ENCODE measurements at regions not wholly inside any gene's neighbourhood (a gene's known extent, or its start where the extent isn't known, plus 50 kb on each side); places are given as distances from the start of the nearest gene placed in this dataset.
"Not testable (repeated sequence)": the region's sequence is repeated elsewhere in the genome, so short reads cannot be mapped to it uniquely, and the experiment has no call there.

DNA sequence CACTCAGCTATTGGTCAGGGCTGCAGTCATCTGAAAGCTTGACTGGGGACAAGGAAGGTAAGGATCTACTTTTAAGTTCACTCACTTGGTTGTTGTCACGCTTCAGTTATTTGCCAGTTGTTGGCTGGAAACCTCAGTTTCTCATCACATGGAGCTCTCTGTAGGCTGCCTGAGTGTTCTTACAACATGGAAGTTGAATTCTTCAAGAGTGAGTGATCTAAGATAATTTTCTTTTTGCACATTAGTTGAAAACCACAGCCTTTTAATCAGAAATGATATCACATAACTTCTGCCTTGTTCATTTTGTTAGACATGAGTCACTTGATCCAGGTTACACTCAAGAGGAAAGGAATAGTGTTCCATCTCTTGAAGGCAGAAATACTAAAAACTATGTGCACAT is 552.7 kb downstream of the RAPGEF2 start:
- no peak for DNase-seq (ENCODE audit: low spot score)

DNA sequence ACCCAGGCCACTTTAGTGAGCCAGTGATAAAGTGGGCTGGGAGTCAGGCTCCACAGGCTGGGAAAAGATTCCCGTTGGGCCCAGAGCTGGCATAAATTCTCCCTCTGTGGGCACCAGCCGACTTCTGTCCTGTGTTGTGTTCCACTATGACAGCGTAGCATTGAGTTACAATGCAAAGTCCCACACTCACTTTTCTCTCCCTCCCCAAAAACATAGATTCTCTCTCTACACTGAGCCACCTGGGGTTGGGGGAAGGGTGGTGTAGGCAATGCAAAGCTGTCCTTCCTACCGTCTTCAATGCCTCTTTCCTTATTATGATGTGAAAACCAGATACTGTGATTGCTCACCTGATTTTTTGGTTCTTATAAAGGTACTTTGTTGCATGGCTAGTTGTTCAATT is 566.2 kb downstream of the RAPGEF2 start:
- no peak for DNase-seq (ENCODE audit: low spot score)

DNA sequence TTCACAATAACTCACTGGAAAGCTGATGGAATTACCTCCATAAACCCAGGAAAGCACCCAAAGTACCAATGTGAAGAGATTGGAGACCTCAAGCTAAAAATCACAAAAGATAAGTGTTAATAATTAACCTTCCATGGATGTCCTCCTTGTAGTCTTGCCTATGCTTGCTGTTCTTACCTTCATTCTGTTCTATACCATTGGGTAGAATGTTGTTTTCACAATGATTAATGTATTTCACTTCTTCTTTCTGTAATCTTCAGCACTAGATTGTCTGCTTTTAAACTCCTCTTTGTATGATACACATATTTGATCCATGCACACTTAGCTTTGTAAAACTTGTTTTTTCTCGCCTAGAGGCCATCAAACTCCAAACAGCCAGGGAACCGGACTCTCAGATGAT is 570.3 kb downstream of the RAPGEF2 start:
- DNase-seq (ENCODE audit: low spot score): no peak

DNA sequence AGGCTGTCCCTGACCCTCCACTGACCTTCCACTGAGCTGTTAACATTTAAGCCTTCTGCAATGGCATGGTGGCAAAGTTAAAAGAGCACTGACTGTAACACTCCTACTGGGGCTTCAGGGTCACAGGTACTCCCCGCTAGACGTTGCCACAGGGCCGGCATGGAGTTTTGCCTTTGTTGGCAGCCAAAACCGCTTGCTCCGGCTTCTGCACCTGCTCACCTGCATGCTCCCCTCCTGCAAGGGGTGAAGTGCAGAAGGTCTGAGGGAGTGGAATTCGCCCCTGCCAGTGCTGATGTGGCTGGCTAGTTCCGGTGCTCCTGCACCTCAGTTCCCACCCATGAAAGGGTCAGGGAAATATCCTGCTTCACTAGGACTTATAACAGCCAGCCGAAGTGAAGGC is 571.4 kb downstream of the RAPGEF2 start:
- DNase-seq (ENCODE audit: low spot score): no peak

DNA sequence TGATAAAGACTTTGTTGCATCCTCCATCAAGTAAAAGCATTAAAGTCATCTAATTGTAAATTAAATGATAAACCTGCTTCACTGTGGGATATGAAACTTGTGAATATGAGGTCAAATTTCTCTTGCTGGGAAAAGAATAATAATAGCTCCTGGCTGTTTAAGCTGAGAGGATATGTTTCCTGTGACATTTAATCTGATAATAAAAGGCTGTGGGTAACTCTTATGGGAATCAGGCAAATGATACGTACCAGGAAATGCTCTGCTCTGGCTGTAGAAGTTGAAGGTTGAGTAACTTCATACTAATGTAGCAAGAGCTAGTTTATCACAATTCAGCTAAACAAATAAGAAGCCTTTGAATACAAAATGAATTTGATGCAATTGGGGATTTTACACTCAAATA is 574.6 kb downstream of the RAPGEF2 start:
- DNase-seq (ENCODE audit: low spot score): no peak

DNA sequence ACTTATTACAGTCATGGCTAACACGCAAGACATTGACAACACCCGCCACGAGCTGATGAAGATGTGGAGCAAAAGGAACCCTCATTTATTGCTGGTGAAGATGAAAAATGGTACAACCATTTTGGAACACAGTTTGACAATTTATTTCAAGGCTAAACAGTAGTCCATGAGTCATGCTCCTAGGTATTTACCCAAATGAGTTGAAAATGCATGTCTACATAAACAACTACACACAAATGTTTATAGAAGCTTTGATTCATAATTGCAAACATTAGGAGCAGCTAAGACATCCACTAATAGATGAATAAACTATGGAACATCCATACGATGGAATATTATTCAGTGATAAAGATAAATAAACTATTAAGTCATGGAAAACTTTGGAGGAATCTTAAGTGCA is 580.1 kb downstream of the RAPGEF2 start:
- DNase-seq (ENCODE audit: low spot score): no peak

DNA sequence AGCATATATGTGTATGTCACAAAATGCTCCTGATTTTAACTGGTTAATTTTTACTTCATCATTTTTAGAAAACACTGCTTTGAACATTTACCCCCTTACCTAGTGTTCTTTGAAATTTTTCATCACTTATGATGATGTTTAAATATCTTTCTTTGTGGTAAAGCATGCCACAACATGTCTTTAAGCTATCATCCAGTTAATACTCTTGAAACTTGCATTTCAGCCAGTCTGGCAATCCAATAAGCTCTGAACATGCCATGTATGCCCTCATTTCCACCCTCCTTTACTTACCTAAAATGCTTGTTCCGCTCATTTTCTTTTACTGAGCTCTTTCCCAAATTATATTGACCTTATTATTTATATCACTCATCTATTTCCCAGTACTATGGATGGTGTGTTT is 581.2 kb downstream of the RAPGEF2 start:
- no peak for DNase-seq (ENCODE audit: low spot score)

DNA sequence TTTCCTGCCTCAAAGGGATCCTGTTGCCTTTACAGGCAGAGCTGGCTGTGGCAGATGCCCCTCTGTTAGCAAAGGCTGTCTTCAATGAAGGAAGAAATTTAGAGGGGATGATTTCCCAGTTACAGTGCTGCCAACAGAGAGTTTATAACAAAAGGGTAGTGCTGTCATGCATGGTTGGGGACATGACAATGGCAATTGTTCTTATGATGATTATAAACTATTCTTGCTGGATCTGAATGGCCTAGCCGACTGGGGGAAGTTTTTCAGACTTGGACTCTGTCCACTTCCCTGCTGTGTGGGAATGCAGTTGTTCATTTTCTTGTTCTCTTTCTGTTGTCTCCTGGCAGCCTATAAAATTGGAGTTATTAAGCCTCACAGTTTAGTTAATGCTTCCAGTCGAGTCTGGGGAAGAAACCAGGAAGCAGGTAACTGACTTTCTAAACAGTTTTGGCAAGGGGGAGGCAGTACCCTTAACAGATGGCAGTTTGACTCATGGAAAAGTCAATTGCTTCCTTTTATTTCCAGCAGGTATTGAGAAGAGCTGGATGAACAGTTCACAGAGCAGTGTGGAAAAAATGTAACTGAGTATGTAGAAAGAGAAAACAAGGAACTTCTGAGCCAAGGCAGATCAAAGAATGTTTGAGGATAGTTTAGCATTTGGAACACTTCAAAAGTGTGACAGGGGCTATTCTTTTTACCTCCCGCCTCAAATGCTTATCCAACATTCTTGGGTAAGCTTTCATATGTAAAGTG is 582.6 kb downstream of the RAPGEF2 start:
- DNase-seq (ENCODE audit: low spot score): no peak

DNA sequence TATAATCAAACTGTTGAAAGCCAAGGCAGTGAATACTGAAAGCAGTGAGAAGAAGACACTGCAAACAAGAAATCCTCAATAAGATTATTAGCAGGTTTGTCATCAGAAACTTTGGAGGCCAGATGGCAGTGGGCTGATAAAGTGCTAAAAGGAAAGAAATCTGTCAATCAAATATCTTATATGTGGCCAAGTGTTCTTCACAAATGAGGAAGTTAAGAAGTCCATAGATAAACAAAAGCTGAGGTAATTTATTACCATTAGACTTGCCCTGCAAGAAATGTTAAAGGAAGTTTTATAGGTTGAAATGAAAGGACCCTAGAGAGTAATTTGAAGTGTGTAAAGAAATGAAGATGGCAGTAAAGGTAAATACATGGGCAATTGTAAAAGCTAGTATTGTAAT is 586.6 kb downstream of the RAPGEF2 start:
- DNase-seq (ENCODE audit: low spot score): no peak

DNA sequence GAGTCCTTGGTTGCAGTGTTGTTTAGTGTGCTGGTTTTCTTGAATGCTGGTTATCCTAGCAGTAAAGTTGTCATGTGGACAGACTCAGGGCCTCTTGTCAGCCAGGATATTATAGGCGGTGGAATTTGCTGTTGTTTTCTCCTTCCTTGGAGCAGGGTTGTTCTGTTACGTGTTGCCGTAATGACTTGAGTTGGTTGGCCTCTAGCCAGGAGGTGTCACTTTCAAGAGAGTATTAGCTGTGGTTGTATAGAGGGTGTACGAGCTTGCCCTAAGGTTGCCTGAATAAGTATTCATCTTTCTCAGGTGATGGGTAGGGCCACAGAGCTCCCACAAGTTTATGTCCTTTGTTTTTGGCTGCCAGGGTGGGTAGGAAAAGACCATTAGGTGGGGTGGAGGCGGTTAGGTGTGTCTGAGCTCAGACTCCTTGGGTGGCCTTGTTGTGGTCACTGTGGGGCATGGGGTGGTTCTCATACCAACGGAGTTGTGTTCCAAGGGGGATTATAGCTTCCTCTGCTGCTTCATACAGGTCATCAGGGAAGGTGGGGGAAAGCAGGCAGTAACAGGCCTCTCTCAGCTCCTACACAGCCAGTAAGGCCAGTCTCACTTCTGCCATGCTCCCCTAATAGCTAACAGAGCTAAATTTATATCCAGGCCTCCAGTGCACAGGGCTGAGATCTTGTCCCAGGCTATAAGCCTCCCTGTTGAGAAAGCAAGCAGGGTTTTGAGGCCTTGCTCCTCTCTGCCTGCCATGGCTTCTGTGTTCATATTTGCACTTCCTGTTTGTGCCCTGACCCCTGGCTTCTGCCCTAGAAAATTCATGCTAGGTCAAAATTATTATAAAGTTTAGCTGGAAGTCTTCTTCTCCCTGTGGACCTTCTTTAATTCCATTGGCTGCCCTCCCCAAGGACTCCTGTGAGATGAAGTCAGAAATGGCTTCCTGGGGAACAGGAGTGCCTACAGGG is 594.7 kb downstream of the RAPGEF2 start:
- DNase-seq (ENCODE audit: low spot score): no peak

DNA sequence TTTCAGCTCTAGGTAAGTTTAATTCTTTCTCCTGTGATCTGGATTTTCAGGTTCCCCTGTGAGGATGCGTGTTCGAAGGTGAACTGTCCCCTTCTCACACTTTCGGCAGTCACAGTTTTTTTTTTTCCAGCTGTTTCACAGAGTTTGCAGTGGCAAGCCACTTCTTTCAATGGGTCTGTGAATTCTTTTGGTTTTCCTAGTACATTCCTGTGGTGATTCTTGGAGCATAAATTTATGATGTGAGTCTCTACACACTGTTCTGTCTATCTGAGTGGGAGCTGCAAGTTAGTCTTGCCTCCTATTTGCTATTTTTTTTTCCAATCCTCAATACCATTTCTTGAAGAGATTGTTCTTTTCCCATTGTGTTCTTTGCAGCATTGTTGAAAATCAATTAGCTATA is 595.5 kb downstream of the RAPGEF2 start:
- no peak for DNase-seq (ENCODE audit: low spot score)

DNA sequence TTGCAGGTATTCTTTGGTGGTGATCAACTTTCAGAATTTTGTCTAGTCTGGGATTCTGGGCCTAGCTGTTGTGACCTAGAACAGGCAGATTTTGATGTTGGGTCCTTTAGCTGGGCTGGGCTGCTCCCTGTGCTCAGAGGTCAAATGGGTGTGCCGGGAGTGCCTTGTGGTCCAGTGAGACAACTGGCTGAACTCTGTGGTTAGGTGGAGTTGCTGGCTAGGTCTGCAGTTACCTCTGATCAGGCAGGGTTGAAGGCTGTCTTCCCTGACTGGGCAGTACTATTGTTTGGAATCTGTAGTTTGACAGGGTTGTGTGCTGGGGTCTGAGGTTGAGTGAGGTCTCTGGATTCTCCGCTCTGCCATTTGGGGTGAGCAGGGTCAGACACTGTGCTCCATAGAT is 599.3 kb downstream of the RAPGEF2 start:
- no peak for DNase-seq (ENCODE audit: low spot score)

DNA sequence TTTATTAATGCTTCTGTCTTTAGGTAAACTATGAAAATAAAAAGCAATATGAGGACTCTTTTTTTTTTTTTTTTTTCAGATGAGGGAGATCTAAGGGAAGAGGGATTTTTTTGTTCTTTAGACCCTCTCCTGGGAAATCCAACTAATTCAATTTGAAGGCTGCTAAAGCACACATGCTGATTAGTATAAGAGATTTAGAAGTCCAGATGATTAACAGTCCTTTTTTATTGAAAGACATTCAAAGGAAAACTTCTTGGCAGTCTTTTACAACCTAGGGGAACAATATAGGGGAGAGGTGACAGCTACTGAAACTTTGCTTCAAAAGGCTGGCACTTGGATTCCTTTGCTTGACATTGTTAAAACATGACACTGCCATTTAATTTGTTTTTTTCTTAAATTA is 602.5 kb downstream of the RAPGEF2 start:
- DNase-seq (ENCODE audit: low spot score): no peak

DNA sequence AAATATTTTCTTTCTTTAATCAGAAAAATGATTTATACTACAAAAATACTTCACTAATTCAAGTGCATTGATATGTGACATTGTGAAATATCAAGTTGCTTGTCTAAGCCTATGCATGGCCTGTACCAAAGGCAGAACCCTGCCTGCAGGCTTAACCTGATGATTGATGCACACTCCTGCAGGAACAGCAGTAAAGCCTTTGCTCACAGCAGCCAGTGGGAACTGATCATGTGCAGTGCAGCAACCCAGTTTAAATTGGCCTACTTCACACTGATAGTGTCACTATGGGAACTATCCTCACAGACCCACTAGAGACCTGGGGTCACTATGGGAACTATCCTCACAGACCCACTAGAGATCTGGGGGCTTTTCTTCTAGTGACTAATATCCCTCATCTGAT is 603.8 kb downstream of the RAPGEF2 start:
- DNase-seq (ENCODE audit: low spot score): no peak

DNA sequence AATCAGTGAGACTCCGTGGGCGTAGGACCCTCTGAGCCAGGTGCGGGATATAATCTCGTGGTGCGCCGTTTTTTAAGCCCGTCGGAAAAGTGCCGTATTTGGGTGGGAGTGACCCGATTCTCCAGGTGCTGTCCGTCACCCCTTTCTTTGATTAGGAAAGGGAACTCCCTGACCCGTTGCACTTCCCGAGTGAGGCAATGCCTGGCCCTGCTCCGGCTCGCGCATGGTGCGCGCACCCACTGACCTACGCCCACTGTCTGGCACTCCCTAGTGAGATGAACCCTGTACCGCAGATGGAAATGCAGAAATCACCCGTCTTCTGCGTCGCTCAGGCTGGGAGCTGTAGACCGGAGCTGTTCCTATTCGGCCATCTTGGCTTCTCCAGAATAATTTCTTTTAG is 612.3 kb downstream of the RAPGEF2 start:
- not testable (repeated sequence) for DNase-seq (ENCODE audit: low spot score)

DNA sequence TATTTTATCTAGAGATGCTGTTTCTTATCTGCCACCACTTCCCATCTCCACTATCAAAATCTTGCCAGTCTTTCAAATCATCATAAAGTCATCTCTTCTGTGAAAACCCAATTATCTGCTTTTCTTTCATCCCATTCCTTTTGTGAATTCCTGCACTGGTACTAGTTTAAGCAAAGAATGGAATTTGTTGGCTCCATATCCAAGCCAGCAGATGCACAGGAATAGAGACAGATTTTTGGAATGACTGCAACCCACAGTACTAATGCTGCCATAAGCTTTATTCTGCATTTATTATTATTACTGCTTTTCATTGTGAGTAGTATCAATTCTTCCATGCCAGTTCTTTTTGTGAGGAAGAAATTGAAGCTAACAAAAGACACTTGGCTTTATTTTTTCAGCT is 616.7 kb downstream of the RAPGEF2 start:
- no peak for DNase-seq (ENCODE audit: low spot score)

DNA sequence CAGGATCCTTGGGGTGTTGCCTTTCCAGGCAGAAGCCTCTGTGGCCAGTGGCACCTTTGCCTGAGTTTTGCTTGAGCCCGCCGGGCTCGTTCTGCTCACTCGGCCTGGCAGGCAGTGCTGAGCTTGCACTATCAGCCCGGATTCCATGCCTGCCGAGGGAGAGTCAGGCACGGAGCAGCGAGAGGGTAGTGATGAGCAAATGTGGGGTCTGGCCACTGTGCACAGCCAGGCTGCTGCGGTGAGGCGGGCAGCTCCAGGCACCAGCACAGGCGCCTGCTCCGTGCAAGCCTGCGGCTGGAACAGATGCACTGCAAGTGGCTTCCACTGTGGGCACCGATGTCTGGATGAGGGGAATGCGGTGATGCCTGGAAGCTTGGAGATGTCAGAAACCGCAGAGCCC is 619.2 kb downstream of the RAPGEF2 start:
- DNase-seq (ENCODE audit: low spot score): no peak

DNA sequence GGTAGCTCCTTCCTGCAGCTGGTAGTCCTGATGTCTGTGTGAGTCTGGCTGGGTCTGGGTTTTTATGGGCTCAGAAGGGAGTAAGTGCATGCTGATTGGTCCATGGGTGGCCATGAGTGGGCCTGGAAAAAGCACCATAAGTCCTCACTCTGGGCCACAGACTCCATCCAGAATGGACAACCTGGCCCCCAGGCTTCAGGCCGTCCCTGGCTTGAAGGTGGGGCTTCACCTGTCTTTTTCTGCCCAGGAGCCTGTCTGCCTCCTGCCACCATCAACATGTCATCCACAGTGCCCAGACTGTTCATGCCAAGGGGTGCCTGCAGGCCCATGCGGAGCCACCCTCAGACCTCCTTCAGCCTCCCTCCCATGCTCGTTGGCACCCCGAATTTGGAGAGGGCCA is 620.0 kb downstream of the RAPGEF2 start:
- no peak for DNase-seq (ENCODE audit: low spot score)

DNA sequence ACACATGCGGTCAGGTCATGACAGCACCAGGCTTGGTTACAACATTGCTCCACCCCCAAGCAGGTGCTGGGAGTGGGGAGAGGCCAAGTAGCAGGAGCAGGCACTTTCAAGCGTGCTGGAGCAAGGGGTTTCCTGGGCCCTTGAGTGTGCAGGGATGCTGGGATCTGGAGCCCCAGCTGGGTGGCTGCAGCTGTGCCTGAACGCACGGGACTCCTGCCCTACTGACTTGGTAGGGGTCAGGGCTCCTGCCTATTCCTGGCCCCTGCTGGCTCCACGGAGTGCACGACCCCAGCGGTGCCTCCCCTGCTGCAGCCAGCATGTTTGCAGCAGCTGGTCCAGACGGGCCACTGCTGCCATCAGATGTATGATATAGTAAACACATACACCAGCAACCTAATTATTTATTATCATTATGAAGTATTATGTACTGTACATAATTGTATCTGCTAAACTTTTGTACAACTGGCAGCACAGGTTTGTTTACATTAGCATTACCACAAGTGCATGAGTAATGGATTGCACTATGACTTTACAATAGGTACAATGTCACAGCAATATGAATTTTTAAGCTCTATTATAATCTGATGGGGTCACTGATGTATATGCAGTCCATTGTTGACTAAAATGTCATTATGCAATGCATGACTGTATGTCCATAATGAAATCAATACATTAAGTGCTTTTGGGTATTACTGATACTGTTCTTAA is 620.6 kb downstream of the RAPGEF2 start:
- no peak for DNase-seq (ENCODE audit: low spot score)

DNA sequence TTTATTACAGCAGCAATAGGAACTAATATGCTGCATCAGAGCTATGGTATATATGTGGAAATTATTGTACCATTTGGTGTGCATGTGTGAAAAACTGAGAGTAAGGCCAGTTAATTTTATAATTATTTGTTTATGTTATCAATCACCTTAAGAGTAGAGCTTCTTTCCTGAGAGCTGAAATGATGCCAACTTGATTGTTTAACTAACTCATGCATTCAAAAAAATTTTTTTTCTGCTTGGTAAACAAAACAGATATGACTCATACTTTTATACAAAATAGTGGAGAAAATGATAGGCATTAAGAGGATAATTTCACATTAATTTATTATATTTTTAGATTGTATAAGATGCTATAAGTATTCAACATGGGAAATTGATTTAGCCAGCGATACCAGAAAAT is 622.7 kb downstream of the RAPGEF2 start:
- DNase-seq (ENCODE audit: low spot score): no peak

DNA sequence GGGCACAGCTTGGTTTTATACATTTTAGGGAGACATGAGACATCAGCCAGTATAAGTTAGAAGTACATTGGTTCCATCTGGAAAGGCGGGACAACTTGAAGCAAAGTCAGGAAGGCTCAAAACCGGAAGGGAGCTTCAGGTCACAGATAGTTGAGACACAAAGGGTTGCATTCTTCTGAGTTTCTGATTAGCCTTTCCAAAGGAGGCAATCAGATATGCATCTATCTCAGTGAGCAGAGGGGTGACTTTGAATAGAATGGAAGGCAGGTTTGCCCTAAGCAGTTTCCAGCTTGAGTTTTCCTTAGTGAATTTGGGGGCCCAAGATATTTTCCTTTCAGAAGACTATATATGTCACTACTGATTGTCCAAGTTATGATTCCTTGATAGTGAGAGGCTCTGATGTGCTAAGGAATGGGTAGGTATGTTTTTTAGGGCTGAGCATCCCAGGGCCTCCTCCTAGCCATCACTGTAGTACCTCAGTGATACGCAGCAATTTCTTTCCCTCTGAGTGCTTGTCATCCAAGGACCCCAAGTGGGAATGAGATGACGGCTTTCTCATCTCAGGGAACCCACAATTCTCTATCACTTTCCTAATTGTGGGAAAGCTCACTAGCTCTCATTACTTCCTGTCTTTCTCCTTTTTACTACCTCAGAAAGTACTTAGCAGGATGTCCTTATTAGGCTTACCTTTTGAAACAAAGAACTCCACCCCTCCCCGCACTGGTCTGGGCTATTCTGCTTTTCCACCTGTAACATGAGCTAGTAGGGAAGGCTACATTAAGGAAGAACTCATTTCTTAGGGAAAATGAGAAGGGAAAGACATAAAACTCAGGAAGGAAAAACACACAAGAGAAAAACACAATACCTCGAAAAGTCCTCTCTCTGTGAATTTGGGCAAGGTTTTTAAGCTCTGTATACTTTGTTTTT is 632.7 kb downstream of the RAPGEF2 start:
- DNase-seq (ENCODE audit: low spot score): no peak

DNA sequence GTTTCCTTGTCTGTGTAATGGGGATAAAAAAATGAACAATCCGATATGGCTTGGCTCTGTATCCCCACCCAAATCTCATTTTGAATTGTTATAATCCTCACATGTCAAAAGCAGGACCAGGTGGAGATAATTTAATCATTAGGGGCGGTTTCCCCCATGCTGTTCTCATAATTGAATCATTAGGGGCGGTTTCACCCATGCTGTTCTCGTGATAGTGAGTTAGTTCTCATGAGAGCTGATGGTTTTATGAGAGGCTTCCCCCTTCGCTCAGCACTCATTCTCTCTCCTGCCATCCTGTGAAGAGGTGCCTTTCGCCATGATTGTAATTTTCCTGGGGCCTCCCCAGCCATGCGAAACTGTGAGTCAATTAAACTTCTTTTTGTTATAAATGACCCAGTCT is 633.5 kb downstream of the RAPGEF2 start:
- no peak for DNase-seq (ENCODE audit: low spot score)

All from putamen (tissue), 1 donor.